Prostate gland (tissue), 2 donors: ENCODE measurements at regions not wholly inside any gene's neighbourhood (a gene's known extent, or its start where the extent isn't known, plus 50 kb on each side); places are given as distances from the start of the nearest gene placed in this dataset.

Experiments
- DNase-seq: peaks from one replicate; pipeline ENCODE4 v3.0.0-alpha.2; 2019; ENCODE audit warnings: low spot score
- H3K27ac ChIP-seq, 2 donors: fragments of 200-600 bp; sonication (generic); 2 replicates each; pipeline ENCODE4 v1.5.1; 2017 to 2019
- H3K27me3 ChIP-seq: fragments of 200-600 bp; sonication (generic); replicated peaks from 2 replicates; pipeline ENCODE4 v1.5.1; 2019; ENCODE audit not compliant: insufficient read depth
- H3K36me3 ChIP-seq, 2 donors: fragments of 200-600 bp; sonication (generic); 1 replicate in 1 of 2; 2 replicates in 1 of 2; pipeline versions ENCODE4 v1.5.1 to v1.8.1; 2017 to 2019
- H3K4me1 ChIP-seq: fragments of 200-600 bp; sonication (generic); replicated peaks from 2 replicates; pipeline ENCODE4 v1.5.1; 2019
- H3K4me3 ChIP-seq, 2 donors: fragments of 200-600 bp; sonication (generic); 2 replicates each; pipeline ENCODE4 v1.5.1; 2017 to 2019
- H3K9me3 ChIP-seq: fragments of 200-600 bp; sonication (generic); 2 replicates; pipeline ENCODE4 v1.5.1; 2017
- POLR2A ChIP-seq: fragments of 450-650 bp; IDR thresholded peaks from one replicate; pipeline ENCODE4 v1.6.1; 2016; ENCODE audit warnings: antibody characterized with exemption, mild to moderate bottlenecking
- POLR2AphosphoS5 ChIP-seq: sonication (generic); formaldehyde crosslinking; IDR thresholded peaks from one replicate; pipeline ENCODE4 v1.6.1; 2017; ENCODE audit warnings: antibody characterized with exemption
- WGBS: methylation state at CpG from one replicate; pipeline ENCODE4 v1.1.5; 2018; 5-methylcytosine and 5-hydroxymethylcytosine counted together
- intact Hi-C: fragments of 100-400 bp; cut with DNase I; formaldehyde crosslinking; loops from one replicate; pipeline ENCODE4 v1.14.2; 2022
- TF ChIP-seq, protein P1 (sequence below), 4 experiments: fragments of 200-600 bp in 2 of 4; fragments of 450-650 bp in 2 of 4; sonication (generic) in 2 of 4; IDR thresholded peaks; 1 replicate in 3 of 4; 2 replicates in 1 of 4; pipeline ENCODE4 v1.5.1; 2016 to 2019; ENCODE audit warnings: antibody characterized with exemption in 4 of 4, mild to moderate bottlenecking in 2 of 4, moderate library complexity in 2 of 4

DNA sequence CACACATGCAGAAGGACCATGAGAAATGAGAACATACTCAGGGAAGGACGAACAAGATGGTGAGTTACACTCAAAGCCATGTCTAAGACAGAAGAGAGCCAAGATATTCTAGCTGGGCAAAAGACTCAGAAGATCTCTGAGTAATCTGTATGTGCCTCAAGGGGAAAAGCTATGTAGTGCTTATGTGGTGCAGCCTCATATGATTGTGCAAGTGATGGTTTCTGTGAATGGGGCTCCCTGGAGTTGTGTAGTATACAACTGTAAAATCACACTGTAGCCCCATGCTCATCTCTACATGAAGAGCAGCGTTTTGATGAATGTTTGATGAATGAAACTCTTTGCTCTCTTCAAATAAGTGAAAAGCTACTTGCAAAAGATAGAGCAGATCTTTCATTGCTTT lies 57.5 kb downstream of the OSR1 start:
- no peak for DNase-seq
- H3K4me1 ChIP-seq = no peaks in the 10 kb centered on the region
- H3K27me3 ChIP-seq = no peaks in the 10 kb centered on the region
- no peak for TF ChIP-seq POLR2AphosphoS5
- TF ChIP-seq, protein P1, sequence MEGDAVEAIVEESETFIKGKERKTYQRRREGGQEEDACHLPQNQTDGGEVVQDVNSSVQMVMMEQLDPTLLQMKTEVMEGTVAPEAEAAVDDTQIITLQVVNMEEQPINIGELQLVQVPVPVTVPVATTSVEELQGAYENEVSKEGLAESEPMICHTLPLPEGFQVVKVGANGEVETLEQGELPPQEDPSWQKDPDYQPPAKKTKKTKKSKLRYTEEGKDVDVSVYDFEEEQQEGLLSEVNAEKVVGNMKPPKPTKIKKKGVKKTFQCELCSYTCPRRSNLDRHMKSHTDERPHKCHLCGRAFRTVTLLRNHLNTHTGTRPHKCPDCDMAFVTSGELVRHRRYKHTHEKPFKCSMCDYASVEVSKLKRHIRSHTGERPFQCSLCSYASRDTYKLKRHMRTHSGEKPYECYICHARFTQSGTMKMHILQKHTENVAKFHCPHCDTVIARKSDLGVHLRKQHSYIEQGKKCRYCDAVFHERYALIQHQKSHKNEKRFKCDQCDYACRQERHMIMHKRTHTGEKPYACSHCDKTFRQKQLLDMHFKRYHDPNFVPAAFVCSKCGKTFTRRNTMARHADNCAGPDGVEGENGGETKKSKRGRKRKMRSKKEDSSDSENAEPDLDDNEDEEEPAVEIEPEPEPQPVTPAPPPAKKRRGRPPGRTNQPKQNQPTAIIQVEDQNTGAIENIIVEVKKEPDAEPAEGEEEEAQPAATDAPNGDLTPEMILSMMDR (IDR thresholded peaks at IDR 0.05) = no peak
- no peak for TF ChIP-seq POLR2A
- H3K27ac ChIP-seq = no peak overlapping the region
- H3K36me3 ChIP-seq = no peaks in the 10 kb centered on the region
- intact Hi-C loops = no loop called here
- H3K4me3 ChIP-seq = no peak overlapping the region
- H3K9me3 ChIP-seq = no peaks in the 10 kb centered on the region
- 98% methylated on average over 2 of the region's 2 CpGs for WGBS

DNA sequence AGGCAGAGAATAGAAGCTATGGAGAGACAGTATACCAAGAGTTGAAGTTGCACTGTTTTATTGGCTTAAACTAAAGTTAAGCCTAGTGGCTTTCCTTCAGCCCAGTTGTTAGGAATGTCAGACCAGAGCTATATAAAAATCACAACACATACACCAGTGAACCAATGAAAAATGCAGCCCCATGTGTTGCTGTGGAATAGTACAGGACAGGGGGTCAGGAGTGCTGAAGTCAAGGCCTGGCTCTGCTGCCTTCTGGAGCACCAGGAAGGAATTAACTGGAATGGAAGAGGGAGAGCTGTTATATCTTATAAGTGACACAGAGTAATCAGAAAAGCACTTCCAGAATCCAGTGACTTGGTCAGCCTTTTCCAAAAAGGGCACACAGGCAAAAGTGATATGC lies 58.9 kb downstream of the OSR1 start:
- no peaks in the 10 kb centered on the region for H3K36me3 ChIP-seq
- H3K4me1 ChIP-seq = no peaks in the 10 kb centered on the region
- no peaks in the 10 kb centered on the region for H3K9me3 ChIP-seq
- TF ChIP-seq, protein P1 (IDR thresholded peaks at IDR 0.05) = no peak
- TF ChIP-seq POLR2A = no peak
- TF ChIP-seq POLR2AphosphoS5 = no peak
- no peak for DNase-seq
- H3K4me3 ChIP-seq = no peak overlapping the region
- H3K27me3 ChIP-seq = no peaks in the 10 kb centered on the region
- H3K27ac ChIP-seq = no peak overlapping the region
- intact Hi-C loops = no loop called here

DNA sequence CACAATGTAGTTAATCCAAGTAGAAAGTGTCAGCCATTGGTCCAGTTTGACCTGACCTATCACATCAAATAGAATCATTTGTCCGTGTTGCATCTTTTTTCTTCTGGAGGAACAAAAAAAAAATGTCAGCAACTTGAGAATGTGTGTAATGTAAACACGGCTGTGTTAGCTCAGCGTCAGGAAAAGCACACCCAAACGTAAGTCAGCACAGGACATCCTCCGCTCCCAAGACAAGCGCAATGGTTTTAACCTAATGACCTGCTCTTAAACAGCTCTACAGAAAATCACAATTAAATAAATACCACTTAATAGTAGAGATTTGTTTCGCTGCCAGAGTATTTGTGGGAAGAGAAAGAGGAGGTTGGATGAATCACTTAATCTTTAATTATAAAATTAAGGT lies 59.4 kb downstream of the OSR1 start:
- H3K4me1 ChIP-seq = no peaks in the 10 kb centered on the region
- TF ChIP-seq POLR2A = no peak
- TF ChIP-seq, protein P1 (IDR thresholded peaks at IDR 0.05) = no peak
- no peaks in the 10 kb centered on the region for H3K36me3 ChIP-seq
- no peak overlapping the region for H3K27ac ChIP-seq
- 50% methylated on average over 7 of the region's 7 CpGs for WGBS
- intact Hi-C loops = no loop called here
- no peaks in the 10 kb centered on the region for H3K9me3 ChIP-seq
- DNase-seq = no peak
- no peaks in the 10 kb centered on the region for H3K27me3 ChIP-seq
- H3K4me3 ChIP-seq = no peak overlapping the region

DNA sequence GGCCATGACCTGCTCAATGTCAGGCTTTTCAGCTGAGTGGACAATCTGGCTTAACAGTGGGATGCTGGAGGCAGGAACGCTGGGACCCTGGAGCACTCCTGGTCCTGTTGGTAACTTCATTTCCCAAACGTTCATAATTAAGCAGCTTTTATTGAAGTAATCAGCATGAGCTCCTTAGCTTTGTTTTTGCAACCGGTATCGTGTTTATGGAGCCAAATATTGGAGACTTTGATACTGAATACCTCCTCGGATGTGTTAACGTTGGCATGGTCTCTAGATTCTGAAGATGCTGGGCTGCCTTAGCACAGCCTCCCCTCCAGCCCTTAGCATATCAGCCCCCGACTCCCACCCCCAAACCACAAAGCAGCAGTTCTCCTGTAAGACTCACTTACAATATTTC lies 60.7 kb downstream of the OSR1 start:
- TF ChIP-seq, protein P1 (IDR thresholded peaks at IDR 0.05) = no peak
- no peak for TF ChIP-seq POLR2A
- TF ChIP-seq POLR2AphosphoS5 = no peak
- intact Hi-C loops = no loop called here
- DNase-seq = no peak
- Histone ChIP-seq H3K4me3 (no peak overlapping the region), H3K36me3 (no peaks in the 10 kb centered on the region), H3K4me1 (no peaks in the 10 kb centered on the region), H3K9me3 (no peaks in the 10 kb centered on the region), H3K27me3 (no peaks in the 10 kb centered on the region), H3K27ac (no peak overlapping the region)
- 83% methylated on average over 7 of the region's 7 CpGs for WGBS

DNA sequence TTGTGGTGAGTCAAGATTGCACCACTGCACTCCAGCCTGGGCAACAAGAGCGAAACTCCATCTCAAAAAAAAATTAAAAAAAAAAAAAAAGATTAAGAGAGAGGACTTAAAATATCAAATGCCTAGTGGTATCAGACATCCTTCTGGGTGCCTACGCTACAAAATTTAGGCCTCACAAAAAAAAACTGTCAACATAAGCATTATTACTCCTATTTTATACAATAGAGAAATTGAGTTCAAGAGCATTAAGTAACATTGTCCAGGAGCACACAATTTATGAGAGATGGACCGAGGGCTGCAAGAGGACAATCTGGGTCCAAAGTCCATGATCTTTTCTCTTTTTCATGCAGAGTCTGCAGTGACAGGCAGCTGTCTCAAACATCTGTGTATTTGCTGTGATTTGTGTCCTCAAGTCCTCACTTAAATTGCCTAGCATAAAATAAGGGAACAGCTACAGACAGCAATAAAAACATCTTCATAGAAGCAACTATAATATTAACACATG lies 62.4 kb downstream of the OSR1 start:
- no peaks in the 10 kb centered on the region for H3K4me1 ChIP-seq
- intact Hi-C loops = no loop called here
- DNase-seq = no peak
- no peak overlapping the region for H3K27ac ChIP-seq
- H3K36me3 ChIP-seq = no peaks in the 10 kb centered on the region
- WGBS = 96% methylated on average over 3 of the region's 3 CpGs
- TF ChIP-seq POLR2AphosphoS5 = no peak
- TF ChIP-seq, protein P1 (IDR thresholded peaks at IDR 0.05) = no peak
- no peak for TF ChIP-seq POLR2A
- no peak overlapping the region for H3K4me3 ChIP-seq
- H3K27me3 ChIP-seq = no peaks in the 10 kb centered on the region
- H3K9me3 ChIP-seq = no peaks in the 10 kb centered on the region
